Spleen (tissue), 11 donors: ENCODE measurements at regions not wholly inside any gene's neighbourhood (a gene's known extent, or its start where the extent isn't known, plus 50 kb on each side); places are given as distances from the start of the nearest gene placed in this dataset.

Source experiments
- DNase-seq: peaks from one replicate; pipeline ENCODE4 v3.0.0-alpha.2; 2020
- H3K27ac ChIP-seq, 8 donors: fragments of 200-600 bp; sonication (generic) in 7 of 8; 1 replicate in 4 of 8; 2 replicates in 4 of 8; pipeline versions ENCODE4 v1.5.0 to v1.8.0; 2016 to 2021; ENCODE audit warnings: inconsistent platforms in 4 of 8, mild to moderate bottlenecking in 4 of 8, moderate library complexity in 1 of 8
- H3K27me3 ChIP-seq, 7 donors: fragments of 200-600 bp; sonication (generic) in 6 of 7; replicated peaks in 1 of 7; 1 replicate in 4 of 7; 2 replicates in 3 of 7; pipeline versions ENCODE4 v1.5.0 to v1.8.0; 2016 to 2021; ENCODE audit warnings: inconsistent platforms in 3 of 7, mild to moderate bottlenecking in 1 of 7
- H3K36me3 ChIP-seq, 6 donors: fragments of 200-600 bp; sonication (generic) in 5 of 6; 1 replicate in 4 of 6; 2 replicates in 2 of 6; pipeline versions ENCODE4 v1.5.0 to v1.8.0; 2016 to 2021; ENCODE audit warnings: inconsistent platforms in 2 of 6
- H3K4me1 ChIP-seq, 6 donors: fragments of 200-600 bp; sonication (generic) in 5 of 6; 1 replicate in 3 of 6; 2 replicates in 3 of 6; pipeline versions ENCODE4 v1.5.0 to v1.8.0; 2016 to 2021; ENCODE audit warnings: inconsistent platforms in 3 of 6
- H3K4me3 ChIP-seq, 8 donors: fragments of 200-600 bp; sonication (generic) in 7 of 8; 1 replicate in 4 of 8; 2 replicates in 4 of 8; pipeline versions ENCODE4 v1.5.0 to v1.8.0; 2016 to 2021; ENCODE audit warnings: inconsistent platforms in 4 of 8, mild to moderate bottlenecking in 4 of 8, moderate library complexity in 2 of 8
- H3K9me3 ChIP-seq, 8 donors: fragments of 200-600 bp; sonication (generic) in 7 of 8; 1 replicate in 4 of 8; 2 replicates in 4 of 8; pipeline versions ENCODE4 v1.5.0 to v1.8.0; 2016 to 2021; ENCODE audit warnings: inconsistent platforms in 4 of 8
- POLR2A ChIP-seq, 3 donors: fragments of 450-650 bp; IDR thresholded peaks; one replicate each; pipeline ENCODE4 v1.5.1; 2017; ENCODE audit warnings: antibody characterized with exemption in 3 of 3, mild to moderate bottlenecking in 1 of 3
- POLR2AphosphoS5 ChIP-seq, 3 donors: sonication (generic); formaldehyde crosslinking; IDR thresholded peaks; one replicate each; pipeline ENCODE4 v1.5.1; 2017; ENCODE audit warnings: antibody characterized with exemption in 3 of 3
- WGBS, 5 donors: extraction: QIAGEN DNeasy Blood & Tissue Kit in 3 of 5; methylation state at CpG; one replicate each; pipeline versions ENCODE4 v1.1.5 to v1.1.7; 2013 to 2018; 5-methylcytosine and 5-hydroxymethylcytosine counted together
- intact Hi-C: fragments of 100-400 bp; cut with DNase I; formaldehyde crosslinking; loops from one replicate; pipeline ENCODE4 v1.15.0; 2023; ENCODE audit warnings: low total_unique reads
- TF ChIP-seq, protein P1 (sequence below), 11 experiments: fragments of 200-600 bp in 7 of 11; fragments of 450-650 bp in 4 of 11; sonication (generic) in 4 of 11; IDR thresholded peaks in 8 of 11; conservative IDR thresholded peaks in 3 of 11; 1 replicate in 7 of 11; 2 replicates in 4 of 11; pipeline versions ENCODE4 v1.4.0 to v1.8.0; 2016 to 2021; ENCODE audit warnings: antibody characterized with exemption in 11 of 11, inconsistent platforms in 4 of 11, mild to moderate bottlenecking in 1 of 11
- donor health status: healthy with polysubstance abuse.
- donor health status: DM: no; HTN: no; CAD: no; lungs with moderate emphysema.
- donor health status: DM: no; HTN: no; CAD: no.
- donor health status: Bipolar disorder and iron deficiency.
- donor health status: healthy.
- donor health status: DM: no; HTN: no; CAD: no.
- donor health status: DM: yes; HTN: yes; CAD: no.

DNA sequence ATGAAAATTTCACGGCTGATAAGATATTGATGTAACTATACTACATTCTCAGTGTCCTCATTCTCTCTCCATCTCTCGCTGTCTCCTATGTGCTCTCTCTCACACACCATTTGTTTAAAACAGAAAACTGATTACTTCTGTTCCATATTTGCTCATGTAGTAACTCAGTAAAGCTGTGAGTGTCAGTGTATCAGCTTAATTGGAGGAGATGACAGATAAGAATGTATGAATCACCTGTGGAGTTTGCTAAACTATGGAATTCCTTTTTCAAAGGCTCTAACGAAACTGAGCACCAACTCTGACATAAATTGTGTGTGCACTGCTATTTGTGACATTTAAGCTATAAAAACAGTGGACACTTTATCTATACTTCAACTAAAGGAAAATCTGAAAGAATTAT lies 1080.0 kb downstream of the DSC3 start:
- TF ChIP-seq, protein P1, sequence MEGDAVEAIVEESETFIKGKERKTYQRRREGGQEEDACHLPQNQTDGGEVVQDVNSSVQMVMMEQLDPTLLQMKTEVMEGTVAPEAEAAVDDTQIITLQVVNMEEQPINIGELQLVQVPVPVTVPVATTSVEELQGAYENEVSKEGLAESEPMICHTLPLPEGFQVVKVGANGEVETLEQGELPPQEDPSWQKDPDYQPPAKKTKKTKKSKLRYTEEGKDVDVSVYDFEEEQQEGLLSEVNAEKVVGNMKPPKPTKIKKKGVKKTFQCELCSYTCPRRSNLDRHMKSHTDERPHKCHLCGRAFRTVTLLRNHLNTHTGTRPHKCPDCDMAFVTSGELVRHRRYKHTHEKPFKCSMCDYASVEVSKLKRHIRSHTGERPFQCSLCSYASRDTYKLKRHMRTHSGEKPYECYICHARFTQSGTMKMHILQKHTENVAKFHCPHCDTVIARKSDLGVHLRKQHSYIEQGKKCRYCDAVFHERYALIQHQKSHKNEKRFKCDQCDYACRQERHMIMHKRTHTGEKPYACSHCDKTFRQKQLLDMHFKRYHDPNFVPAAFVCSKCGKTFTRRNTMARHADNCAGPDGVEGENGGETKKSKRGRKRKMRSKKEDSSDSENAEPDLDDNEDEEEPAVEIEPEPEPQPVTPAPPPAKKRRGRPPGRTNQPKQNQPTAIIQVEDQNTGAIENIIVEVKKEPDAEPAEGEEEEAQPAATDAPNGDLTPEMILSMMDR (IDR thresholded peaks at IDR 0.05 in 8 of 11, conservative IDR thresholded peaks at IDR 0.05 in 3 of 11) = no peak
- no peak for TF ChIP-seq POLR2AphosphoS5 (IDR thresholded peaks at IDR 0.05)
- no peak for TF ChIP-seq POLR2A (IDR thresholded peaks at IDR 0.05)
- no peaks in the 10 kb centered on the region for H3K27me3 ChIP-seq
- H3K4me3 ChIP-seq = no peak overlapping the region
- H3K27ac ChIP-seq = no peak overlapping the region
- H3K36me3 ChIP-seq = no peaks in the 10 kb centered on the region
- WGBS, 5 donors = 70 to 79% (median 73%) methylated on average over 3 of the region's 3 CpGs
- intact Hi-C loops = no loop called here
- peaks cover 0 to 2% (median 0%) of the 10 kb centered on the region in 8 donors for H3K9me3 ChIP-seq
- no peak for DNase-seq
- no peaks in the 10 kb centered on the region for H3K4me1 ChIP-seq

DNA sequence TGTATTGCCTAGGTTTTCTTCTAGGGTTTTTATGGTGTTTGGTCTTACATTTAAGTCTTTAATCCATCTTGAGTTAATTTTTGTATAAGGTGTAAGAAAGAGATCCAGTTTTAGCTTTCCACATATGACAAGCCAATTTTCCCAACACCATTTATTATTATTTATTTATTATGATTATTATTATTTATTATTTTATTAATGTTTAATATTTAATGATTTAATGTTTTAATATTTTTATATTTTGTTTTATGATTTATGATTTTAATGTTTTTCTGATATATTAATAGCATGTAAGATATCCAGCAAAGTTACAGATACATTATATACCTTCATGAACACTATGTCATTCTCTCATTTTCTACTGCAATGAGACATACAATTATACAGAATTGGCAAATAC lies 1082.0 kb downstream of the DSC3 start:
- no peak for TF ChIP-seq POLR2A (IDR thresholded peaks at IDR 0.05)
- TF ChIP-seq, protein P1 (IDR thresholded peaks at IDR 0.05 in 8 of 11, conservative IDR thresholded peaks at IDR 0.05 in 3 of 11) = no peak
- TF ChIP-seq POLR2AphosphoS5 (IDR thresholded peaks at IDR 0.05) = no peak
- Histone ChIP-seq H3K4me1 (no peaks in the 10 kb centered on the region), H3K4me3 (no peak overlapping the region), H3K9me3 (peaks cover 0 to 4% (median 0%) of the 10 kb centered on the region in 8 donors), H3K27me3 (no peaks in the 10 kb centered on the region), H3K36me3 (no peaks in the 10 kb centered on the region), H3K27ac (no peak overlapping the region)
- intact Hi-C loops = no loop called here
- no peak for DNase-seq

DNA sequence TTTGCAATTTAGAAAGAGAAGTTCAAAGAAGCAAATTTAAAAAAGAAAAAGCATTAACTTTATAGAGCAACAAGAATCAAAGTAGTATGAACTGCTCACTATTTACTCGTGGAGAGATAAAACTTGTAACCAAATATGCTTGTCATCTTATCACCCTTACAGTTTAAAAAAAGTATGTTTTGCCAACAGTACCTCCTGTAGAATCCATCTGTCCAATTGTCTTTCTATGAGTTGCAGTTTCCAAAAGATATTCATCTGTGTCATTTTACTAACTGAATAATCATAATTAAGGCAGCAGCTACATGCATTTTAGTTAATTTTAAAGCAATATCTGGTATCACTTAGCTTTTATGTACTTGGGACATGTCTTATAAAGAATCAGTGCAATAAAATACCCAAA lies 1112.3 kb downstream of the DSC3 start:
- 69 to 78% (median 70%) methylated on average over 1 of the region's 1 CpG for WGBS, 5 donors
- Histone ChIP-seq H3K9me3 (peaks cover 0 to 15% (median 0%) of the 10 kb centered on the region in 8 donors), H3K4me3 (no peak overlapping the region), H3K4me1 (no peaks in the 10 kb centered on the region), H3K27ac (no peak overlapping the region), H3K36me3 (no peaks in the 10 kb centered on the region), H3K27me3 (no peaks in the 10 kb centered on the region)
- DNase-seq = no peak
- TF ChIP-seq, protein P1 (IDR thresholded peaks at IDR 0.05 in 8 of 11, conservative IDR thresholded peaks at IDR 0.05 in 3 of 11) = no peak
- TF ChIP-seq POLR2A (IDR thresholded peaks at IDR 0.05) = no peak
- no peak for TF ChIP-seq POLR2AphosphoS5 (IDR thresholded peaks at IDR 0.05)
- intact Hi-C loops = no loop called here

DNA sequence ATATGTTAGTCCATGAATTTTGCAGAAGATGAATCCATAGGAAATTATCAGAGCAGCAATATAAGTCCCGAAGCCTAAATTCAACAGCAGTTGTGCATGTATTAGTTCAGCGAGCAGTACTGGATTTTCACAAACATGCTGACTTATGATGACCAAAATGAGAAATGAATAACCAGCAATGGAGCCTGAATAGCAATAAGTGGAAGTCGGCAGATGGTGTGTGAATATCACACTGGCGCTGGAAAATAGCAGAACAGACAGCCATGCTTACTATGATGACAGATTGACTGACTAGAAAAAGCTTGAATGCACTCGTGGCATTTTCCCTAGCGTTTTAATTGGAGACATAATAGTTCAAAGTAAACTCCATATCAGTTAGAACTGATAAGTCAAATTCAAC lies 1114.5 kb downstream of the DSC3 start:
- no peak for DNase-seq
- Histone ChIP-seq H3K9me3 (peaks cover 0 to 14% (median 0%) of the 10 kb centered on the region in 8 donors), H3K4me1 (no peaks in the 10 kb centered on the region), H3K36me3 (no peaks in the 10 kb centered on the region), H3K27ac (no peak overlapping the region), H3K27me3 (no peaks in the 10 kb centered on the region), H3K4me3 (no peak overlapping the region)
- TF ChIP-seq, protein P1 (IDR thresholded peaks at IDR 0.05 in 8 of 11, conservative IDR thresholded peaks at IDR 0.05 in 3 of 11) = no peak
- TF ChIP-seq POLR2AphosphoS5 (IDR thresholded peaks at IDR 0.05) (no peak), POLR2A (IDR thresholded peaks at IDR 0.05) (no peak)
- intact Hi-C loops = no loop called here
- 72 to 81% (median 76%) methylated on average over 6 of the region's 6 CpGs for WGBS, 5 donors
